OCI-LY3 (cell line): ENCODE measurements at regions not wholly inside any gene's neighbourhood (a gene's known extent, or its start where the extent isn't known, plus 50 kb on each side); places are given as distances from the start of the nearest gene placed in this dataset.

Experiments
- CTCF ChIP-seq: fragments of 200-600, 300-600 bp; sonication (generic); IDR thresholded peaks from 2 replicates; pipeline ENCODE4 v1.5.1; 2014; ENCODE audit warnings: antibody characterized with exemption, low read length, low read depth
- EZH2phosphoT487 ChIP-seq: fragments of 200-600 bp; shearing (Covaris generic); IDR thresholded peaks from 2 replicates; pipeline ENCODE4 v1.6.1; 2018; ENCODE audit warnings: antibody characterized with exemption, mixed run types, low read depth

GRCh38 chr5:96157841-96158291, 196.2 kb upstream of the ELL2 start:
- no peak for TF ChIP-seq CTCF
- TF ChIP-seq EZH2phosphoT487: no peak
